H9 (cell line): ENCODE measurements at regions not wholly inside any gene's neighbourhood (a gene's known extent, or its start where the extent isn't known, plus 50 kb on each side); places are given as distances from the start of the nearest gene placed in this dataset.

Experiments
- DNase-seq: peaks from one replicate; pipeline ENCODE4 v3.0.0-alpha.2; 2017
- H2AFZ ChIP-seq: one replicate; pipeline ENCODE4 v1.6.1; 2013; ENCODE audit warnings: mild to moderate bottlenecking, low read length, control low read depth, moderate library complexity
- H2AK5ac ChIP-seq: 2 replicates; pipeline ENCODE4 v1.6.1; 2013; ENCODE audit warnings: low read length, control low read depth, mixed read lengths; ENCODE audit not compliant: insufficient read length
- H2BK120ac ChIP-seq: one replicate; pipeline ENCODE4 v1.6.1; 2013; ENCODE audit warnings: low read depth, mild to moderate bottlenecking, low read length, control low read depth, inconsistent platforms; ENCODE audit not compliant: poor library complexity, severe bottlenecking
- H2BK12ac ChIP-seq: 2 replicates; pipeline ENCODE4 v1.6.1; 2013; ENCODE audit warnings: low read length, control low read depth, mixed read lengths, low read depth; ENCODE audit not compliant: insufficient read length
- H2BK15ac ChIP-seq: 2 replicates; pipeline ENCODE4 v1.6.1; 2013; ENCODE audit warnings: low read depth, low read length, control low read depth
- H2BK20ac ChIP-seq: one replicate; pipeline ENCODE4 v1.6.1; 2013; ENCODE audit warnings: low read depth, mild to moderate bottlenecking, low read length, control low read depth, inconsistent platforms; ENCODE audit not compliant: poor library complexity, severe bottlenecking
- H2BK5ac ChIP-seq: 2 replicates; pipeline ENCODE4 v1.6.1; 2013; ENCODE audit warnings: low read length, control low read depth, mixed read lengths; ENCODE audit not compliant: insufficient read length
- H3K14ac ChIP-seq: 2 replicates; pipeline ENCODE4 v1.6.1; 2013; ENCODE audit warnings: low read length, control low read depth; ENCODE audit not compliant: insufficient read depth
- H3K18ac ChIP-seq: 2 replicates; pipeline ENCODE4 v1.6.1; 2013; ENCODE audit warnings: low read depth, mild to moderate bottlenecking, mixed read lengths, low read length, control low read depth; ENCODE audit not compliant: insufficient read length
- H3K23ac ChIP-seq: 2 replicates; pipeline ENCODE4 v1.6.1; 2013; ENCODE audit warnings: low read length, control low read depth, mixed read lengths, low read depth; ENCODE audit not compliant: insufficient read length
- H3K23me2 ChIP-seq: 2 replicates; pipeline ENCODE4 v1.6.1; 2013; ENCODE audit warnings: low read depth, mild to moderate bottlenecking, mixed read lengths, low read length, control low read depth; ENCODE audit not compliant: insufficient read length, poor library complexity, severe bottlenecking
- H3K27ac ChIP-seq: 2 replicates; pipeline ENCODE4 v1.5.1; 2013; ENCODE audit warnings: low read length, control low read depth, mixed read lengths, low read depth; ENCODE audit not compliant: insufficient read length
- H3K27me3 ChIP-seq: 2 replicates; pipeline ENCODE4 v1.6.1; 2013; ENCODE audit warnings: low read length, control low read depth, inconsistent platforms; ENCODE audit not compliant: insufficient read depth
- H3K4ac ChIP-seq: 2 replicates; pipeline ENCODE4 v1.6.1; 2013; ENCODE audit warnings: low read depth, mild to moderate bottlenecking, control low read depth, inconsistent platforms, low read length, moderate library complexity
- H3K4me1 ChIP-seq: 2 replicates; pipeline ENCODE4 v1.6.1; 2013; ENCODE audit warnings: low read length, control low read depth, inconsistent platforms; ENCODE audit not compliant: insufficient read depth
- H3K4me2 ChIP-seq: 2 replicates; pipeline ENCODE4 v1.6.1; 2013; ENCODE audit warnings: low read length, control low read depth, mixed read lengths; ENCODE audit not compliant: insufficient read length, insufficient read depth
- H3K56ac ChIP-seq: 2 replicates; pipeline ENCODE4 v1.6.1; 2013; ENCODE audit warnings: low read depth, mild to moderate bottlenecking, mixed read lengths, low read length, control low read depth; ENCODE audit not compliant: insufficient read length
- H3K79me1 ChIP-seq: 2 replicates; pipeline ENCODE4 v1.6.1; 2013; ENCODE audit warnings: low read depth, mild to moderate bottlenecking, moderate library complexity, low read length, control low read depth, inconsistent platforms; ENCODE audit not compliant: insufficient read depth, poor library complexity, severe bottlenecking
- H3K79me2 ChIP-seq: 2 replicates; pipeline ENCODE4 v1.6.1; 2013; ENCODE audit warnings: low read length, control low read depth, inconsistent platforms; ENCODE audit not compliant: insufficient read depth
- H3K9ac ChIP-seq: 2 replicates; pipeline ENCODE4 v1.6.1; 2013; ENCODE audit warnings: low read length, control low read depth, mixed read lengths; ENCODE audit not compliant: insufficient read length; ENCODE audit errors: extremely low read depth
- H3K9me3 ChIP-seq: one replicate; pipeline ENCODE4 v1.6.1; 2013; ENCODE audit warnings: low read depth, low read length, inconsistent platforms; ENCODE audit not compliant: control insufficient read depth
- H3T11ph ChIP-seq: one replicate; pipeline ENCODE4 v1.6.1; 2013; ENCODE audit warnings: mild to moderate bottlenecking, low read length, control low read depth, inconsistent platforms
- H4K20me1 ChIP-seq: one replicate; pipeline ENCODE4 v1.6.1; 2013; ENCODE audit not compliant: control insufficient read depth, insufficient read length, insufficient read depth
- H4K5ac ChIP-seq: 2 replicates; pipeline ENCODE4 v1.6.1; 2013; ENCODE audit warnings: low read depth, mild to moderate bottlenecking, mixed read lengths, low read length, control low read depth; ENCODE audit not compliant: insufficient read length
- H4K8ac ChIP-seq: replicated peaks from 2 replicates; pipeline ENCODE4 v1.6.1; 2013; ENCODE audit warnings: low read length, control low read depth, mixed read lengths, low read depth; ENCODE audit not compliant: insufficient read length
- H4K91ac ChIP-seq: 2 replicates; pipeline ENCODE4 v1.6.1; 2013; ENCODE audit warnings: low read depth, mild to moderate bottlenecking, moderate library complexity, mixed read lengths, low read length, control low read depth; ENCODE audit not compliant: insufficient read length
- H3K27ac Mint-ChIP-seq, 3 experiments: 2 replicates in 2 of 3; 3 replicates in 1 of 3; pipeline ENCODE4 v1.8.0; 2020 to 2021; ENCODE audit warnings: mixed read lengths in 3 of 3, mild to moderate bottlenecking in 1 of 3, moderate library complexity in 1 of 3
- H3K27me3 Mint-ChIP-seq: 2 replicates; pipeline ENCODE4 v1.8.0; 2021; ENCODE audit warnings: low read depth, mild to moderate bottlenecking, moderate library complexity, mixed read lengths
- H3K36me3 Mint-ChIP-seq, 3 experiments: 2 replicates in 2 of 3; 3 replicates in 1 of 3; pipeline ENCODE4 v1.8.0; 2020 to 2021; ENCODE audit warnings: low read depth in 3 of 3, mixed read lengths in 3 of 3; ENCODE audit not compliant: insufficient read depth in 1 of 3
- H3K4me1 Mint-ChIP-seq, 2 experiments: 2 replicates each; pipeline ENCODE4 v1.8.0; 2020; ENCODE audit warnings: mixed read lengths in 2 of 2
- H3K4me3 Mint-ChIP-seq, 2 experiments: 2 replicates in 1 of 2; 3 replicates in 1 of 2; pipeline ENCODE4 v1.8.0; 2020 to 2021; ENCODE audit warnings: mild to moderate bottlenecking in 2 of 2, mixed read lengths in 2 of 2, moderate library complexity in 1 of 2
- H3K9me3 Mint-ChIP-seq, 2 experiments: 2 replicates in 1 of 2; 3 replicates in 1 of 2; pipeline ENCODE4 v1.8.0; 2020; ENCODE audit warnings: mild to moderate bottlenecking in 2 of 2, mixed read lengths in 2 of 2, moderate library complexity in 1 of 2
- CTCF ChIP-seq: fragments of 200-600 bp; sonication (generic); conservative IDR thresholded peaks from 3 replicates; pipeline ENCODE4 v1.8.0; 2021; ENCODE audit warnings: antibody characterized with exemption, mild to moderate bottlenecking
- WGBS: extraction: QIAGEN DNeasy Blood & Tissue Kit; methylation state at CpG from one replicate; pipeline ENCODE4 v1.1.7; 2013; ENCODE audit warnings: missing lambda C conversion rate, low lambda C conversion rate, mixed read lengths; ENCODE audit not compliant: insufficient read length; ENCODE audit errors: extremely low coverage; 5-methylcytosine and 5-hydroxymethylcytosine counted together

- Histone ChIP-seq H2AFZ (no peak overlapping the region), H3K56ac (no peak overlapping the region), H3K27ac (no peak overlapping the region), H3K27me3 (no peaks in the 10 kb centered on the region), H3K4ac (no peak overlapping the region), H3K23ac (no peak overlapping the region), H2BK20ac (no peak overlapping the region), H4K8ac (no peak overlapping the region), H4K91ac (no peak overlapping the region), H3K9me3 (no peaks in the 10 kb centered on the region), H2BK12ac (no peak overlapping the region), H3K18ac (no peak overlapping the region), H4K20me1 (no peaks in the 10 kb centered on the region), H2BK120ac (no peak overlapping the region), H3K79me1 (no peaks in the 10 kb centered on the region), H4K5ac (no peak overlapping the region), H3T11ph (no peak overlapping the region), H3K23me2 (no peaks in the 10 kb centered on the region), H3K4me2 (no peak overlapping the region), H2BK15ac (no peak overlapping the region), H3K4me1 (peaks cover 3% of the 10 kb centered on the region; the same call in 1 of the 2 replicates), H3K79me2 (no peaks in the 10 kb centered on the region), H2BK5ac (no peak overlapping the region), H2AK5ac (no peak overlapping the region), H3K14ac (no peak overlapping the region), H3K9ac (no peak overlapping the region)
- no peaks in the 10 kb centered on the region for H3K36me3 Mint-ChIP-seq
- TF ChIP-seq CTCF = no peak
- peaks cover 7% of the 10 kb centered on the region for H3K27me3 Mint-ChIP-seq
- H3K4me1 Mint-ChIP-seq = peaks cover 26 to 31% of the 10 kb centered on the region in 2 experiments
- no peak overlapping the region for H3K4me3 Mint-ChIP-seq
- no peaks in the 10 kb centered on the region for H3K9me3 Mint-ChIP-seq
- no CpG with 5 or more reads among the region's 6 CpGs for WGBS
- H3K27ac Mint-ChIP-seq = no peak overlapping the region
- DNase-seq = no peak
These were observed 323.5 kb upstream of the SKOR2 start for GRCh38 chr18:47574966-47575365.
